Spleen (tissue), 11 donors: ENCODE measurements at regions not wholly inside any gene's neighbourhood (a gene's known extent, or its start where the extent isn't known, plus 50 kb on each side); places are given as distances from the start of the nearest gene placed in this dataset.

ENCODE experiments used
- DNase-seq: peaks from one replicate; pipeline ENCODE4 v3.0.0-alpha.2; 2020
- H3K27ac ChIP-seq, 8 donors: fragments of 200-600 bp; sonication (generic) in 7 of 8; 1 replicate in 4 of 8; 2 replicates in 4 of 8; pipeline versions ENCODE4 v1.5.0 to v1.8.0; 2016 to 2021; ENCODE audit warnings: inconsistent platforms in 4 of 8, mild to moderate bottlenecking in 4 of 8, moderate library complexity in 1 of 8
- H3K27me3 ChIP-seq, 7 donors: fragments of 200-600 bp; sonication (generic) in 6 of 7; replicated peaks in 1 of 7; 1 replicate in 4 of 7; 2 replicates in 3 of 7; pipeline versions ENCODE4 v1.5.0 to v1.8.0; 2016 to 2021; ENCODE audit warnings: inconsistent platforms in 3 of 7, mild to moderate bottlenecking in 1 of 7
- H3K36me3 ChIP-seq, 6 donors: fragments of 200-600 bp; sonication (generic) in 5 of 6; 1 replicate in 4 of 6; 2 replicates in 2 of 6; pipeline versions ENCODE4 v1.5.0 to v1.8.0; 2016 to 2021; ENCODE audit warnings: inconsistent platforms in 2 of 6
- H3K4me1 ChIP-seq, 6 donors: fragments of 200-600 bp; sonication (generic) in 5 of 6; 1 replicate in 3 of 6; 2 replicates in 3 of 6; pipeline versions ENCODE4 v1.5.0 to v1.8.0; 2016 to 2021; ENCODE audit warnings: inconsistent platforms in 3 of 6
- H3K4me3 ChIP-seq, 8 donors: fragments of 200-600 bp; sonication (generic) in 7 of 8; 1 replicate in 4 of 8; 2 replicates in 4 of 8; pipeline versions ENCODE4 v1.5.0 to v1.8.0; 2016 to 2021; ENCODE audit warnings: inconsistent platforms in 4 of 8, mild to moderate bottlenecking in 4 of 8, moderate library complexity in 2 of 8
- H3K9me3 ChIP-seq, 8 donors: fragments of 200-600 bp; sonication (generic) in 7 of 8; 1 replicate in 4 of 8; 2 replicates in 4 of 8; pipeline versions ENCODE4 v1.5.0 to v1.8.0; 2016 to 2021; ENCODE audit warnings: inconsistent platforms in 4 of 8
- POLR2A ChIP-seq, 3 donors: fragments of 450-650 bp; IDR thresholded peaks; one replicate each; pipeline ENCODE4 v1.5.1; 2017; ENCODE audit warnings: antibody characterized with exemption in 3 of 3, mild to moderate bottlenecking in 1 of 3
- POLR2AphosphoS5 ChIP-seq, 3 donors: sonication (generic); formaldehyde crosslinking; IDR thresholded peaks; one replicate each; pipeline ENCODE4 v1.5.1; 2017; ENCODE audit warnings: antibody characterized with exemption in 3 of 3
- WGBS, 5 donors: extraction: QIAGEN DNeasy Blood & Tissue Kit in 3 of 5; methylation state at CpG; one replicate each; pipeline versions ENCODE4 v1.1.5 to v1.1.7; 2013 to 2018; 5-methylcytosine and 5-hydroxymethylcytosine counted together
- intact Hi-C: fragments of 100-400 bp; cut with DNase I; formaldehyde crosslinking; loops from one replicate; pipeline ENCODE4 v1.15.0; 2023; ENCODE audit warnings: low total_unique reads
- TF ChIP-seq, protein P1 (sequence below), 11 experiments: fragments of 200-600 bp in 7 of 11; fragments of 450-650 bp in 4 of 11; sonication (generic) in 4 of 11; IDR thresholded peaks in 8 of 11; conservative IDR thresholded peaks in 3 of 11; 1 replicate in 7 of 11; 2 replicates in 4 of 11; pipeline versions ENCODE4 v1.4.0 to v1.8.0; 2016 to 2021; ENCODE audit warnings: antibody characterized with exemption in 11 of 11, inconsistent platforms in 4 of 11, mild to moderate bottlenecking in 1 of 11
- donor health status: healthy with polysubstance abuse.
- donor health status: DM: no; HTN: no; CAD: no; lungs with moderate emphysema.
- donor health status: DM: no; HTN: no; CAD: no.
- donor health status: Bipolar disorder and iron deficiency.
- donor health status: healthy.
- donor health status: DM: no; HTN: no; CAD: no.
- donor health status: DM: yes; HTN: yes; CAD: no.

DNA sequence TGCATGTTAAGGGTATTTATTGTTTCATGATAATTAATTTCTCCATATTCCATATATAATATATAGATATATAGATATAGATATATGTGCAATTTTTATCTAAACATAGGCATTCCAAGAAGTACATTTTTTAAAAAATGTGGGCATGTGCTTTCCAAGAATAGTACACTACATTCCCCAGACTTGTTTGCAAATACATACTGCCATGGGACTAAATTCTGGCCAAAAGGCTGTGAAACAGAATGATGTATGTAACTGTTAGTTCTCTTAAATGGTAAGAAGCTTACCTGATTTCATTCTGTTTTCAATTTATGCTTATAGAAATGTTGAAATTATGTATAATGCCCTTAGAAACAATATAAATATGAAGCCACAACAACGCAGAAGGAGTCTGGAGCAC lies 503.2 kb upstream of the SPRY2 start:
- Histone ChIP-seq H3K27me3 (no peaks in the 10 kb centered on the region), H3K36me3 (no peaks in the 10 kb centered on the region), H3K4me3 (no peak overlapping the region), H3K27ac (no peak overlapping the region), H3K4me1 (no peaks in the 10 kb centered on the region), H3K9me3 (peaks cover 0 to 3% (median 0%) of the 10 kb centered on the region in 8 donors)
- intact Hi-C loops = no loop called here
- DNase-seq = no peak
- TF ChIP-seq POLR2AphosphoS5 (IDR thresholded peaks at IDR 0.05) (no peak), POLR2A (IDR thresholded peaks at IDR 0.05) (no peak)
- TF ChIP-seq, protein P1, sequence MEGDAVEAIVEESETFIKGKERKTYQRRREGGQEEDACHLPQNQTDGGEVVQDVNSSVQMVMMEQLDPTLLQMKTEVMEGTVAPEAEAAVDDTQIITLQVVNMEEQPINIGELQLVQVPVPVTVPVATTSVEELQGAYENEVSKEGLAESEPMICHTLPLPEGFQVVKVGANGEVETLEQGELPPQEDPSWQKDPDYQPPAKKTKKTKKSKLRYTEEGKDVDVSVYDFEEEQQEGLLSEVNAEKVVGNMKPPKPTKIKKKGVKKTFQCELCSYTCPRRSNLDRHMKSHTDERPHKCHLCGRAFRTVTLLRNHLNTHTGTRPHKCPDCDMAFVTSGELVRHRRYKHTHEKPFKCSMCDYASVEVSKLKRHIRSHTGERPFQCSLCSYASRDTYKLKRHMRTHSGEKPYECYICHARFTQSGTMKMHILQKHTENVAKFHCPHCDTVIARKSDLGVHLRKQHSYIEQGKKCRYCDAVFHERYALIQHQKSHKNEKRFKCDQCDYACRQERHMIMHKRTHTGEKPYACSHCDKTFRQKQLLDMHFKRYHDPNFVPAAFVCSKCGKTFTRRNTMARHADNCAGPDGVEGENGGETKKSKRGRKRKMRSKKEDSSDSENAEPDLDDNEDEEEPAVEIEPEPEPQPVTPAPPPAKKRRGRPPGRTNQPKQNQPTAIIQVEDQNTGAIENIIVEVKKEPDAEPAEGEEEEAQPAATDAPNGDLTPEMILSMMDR (IDR thresholded peaks at IDR 0.05 in 8 of 11, conservative IDR thresholded peaks at IDR 0.05 in 3 of 11) = no peak
- 78 to 96% (median 93%) methylated on average over 1 of the region's 1 CpG for WGBS, 5 donors

DNA sequence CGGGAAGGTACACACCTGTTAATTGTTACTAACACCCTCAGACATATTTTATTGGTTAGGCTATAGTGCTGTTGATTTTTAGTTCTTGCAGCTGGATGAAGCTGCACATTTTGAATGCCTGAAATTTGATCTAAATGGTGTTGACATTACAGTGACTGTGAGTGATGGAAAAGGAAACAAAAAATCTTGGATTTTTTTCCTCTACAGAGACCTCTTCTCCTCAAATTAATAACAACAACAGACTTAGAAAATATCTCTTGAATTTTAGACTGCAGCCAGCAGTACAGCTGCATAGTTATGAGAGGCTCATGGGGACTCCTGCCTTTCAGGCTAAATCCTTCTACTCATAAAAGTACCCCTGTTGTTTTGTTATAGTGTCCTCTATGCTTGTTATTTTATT lies 500.5 kb upstream of the SPRY2 start:
- intact Hi-C loops = no loop called here
- Histone ChIP-seq H3K4me3 (no peak overlapping the region), H3K4me1 (no peaks in the 10 kb centered on the region), H3K36me3 (no peaks in the 10 kb centered on the region), H3K27me3 (no peaks in the 10 kb centered on the region), H3K27ac (no peak overlapping the region), H3K9me3 (peaks cover 0 to 22% (median 8%) of the 10 kb centered on the region in 8 donors)
- no peak for DNase-seq
- 76 to 95% (median 89%) methylated on average over 1 of the region's 1 CpG for WGBS, 5 donors
- no peak for TF ChIP-seq POLR2AphosphoS5 (IDR thresholded peaks at IDR 0.05)
- TF ChIP-seq, protein P1 (IDR thresholded peaks at IDR 0.05 in 8 of 11, conservative IDR thresholded peaks at IDR 0.05 in 3 of 11) = no peak
- no peak for TF ChIP-seq POLR2A (IDR thresholded peaks at IDR 0.05)

DNA sequence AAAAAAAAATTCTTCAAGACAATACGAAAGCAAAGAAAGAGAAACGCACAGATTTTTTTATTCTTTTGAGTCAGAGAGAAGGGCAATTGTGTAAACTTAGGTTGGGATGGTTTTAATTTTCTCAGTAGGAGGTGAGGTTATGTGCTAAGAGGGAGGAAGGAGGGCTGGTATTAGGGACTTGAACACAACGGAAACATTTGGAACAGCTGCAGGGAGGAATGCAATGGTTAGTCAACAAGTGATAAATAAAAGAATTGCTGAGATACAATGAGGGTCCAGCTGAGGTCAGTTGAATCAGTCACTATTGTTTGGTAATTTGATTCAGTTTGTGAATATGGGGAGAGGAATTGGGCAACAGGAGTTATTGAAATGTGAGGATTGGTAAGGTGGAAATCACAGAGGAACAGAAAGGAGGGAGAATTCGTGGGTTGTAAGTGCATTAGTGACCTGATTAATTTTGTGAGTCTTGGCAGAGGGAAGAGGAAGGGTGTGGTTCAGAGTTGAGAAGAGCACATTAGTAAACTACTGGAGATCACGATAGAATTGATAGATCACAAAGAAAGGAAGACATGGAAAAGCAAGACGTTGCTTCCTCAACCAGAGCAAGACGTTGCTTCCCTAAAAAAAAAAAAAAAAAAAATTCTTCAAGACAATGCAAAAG lies 499.5 kb upstream of the SPRY2 start:
- no peaks in the 10 kb centered on the region for H3K4me1 ChIP-seq
- peaks cover 0 to 32% (median 12%) of the 10 kb centered on the region in 8 donors for H3K9me3 ChIP-seq
- H3K4me3 ChIP-seq = no peak overlapping the region
- WGBS, 5 donors = 65 to 83% (median 72%) methylated on average over 7 of the region's 7 CpGs
- H3K36me3 ChIP-seq = no peaks in the 10 kb centered on the region
- intact Hi-C loops = no loop called here
- H3K27me3 ChIP-seq = no peaks in the 10 kb centered on the region
- no peak overlapping the region for H3K27ac ChIP-seq
- TF ChIP-seq, protein P1 (IDR thresholded peaks at IDR 0.05 in 8 of 11, conservative IDR thresholded peaks at IDR 0.05 in 3 of 11) = no peak
- TF ChIP-seq POLR2A (IDR thresholded peaks at IDR 0.05) (no peak), POLR2AphosphoS5 (IDR thresholded peaks at IDR 0.05) (no peak)
- no peak for DNase-seq

- Histone ChIP-seq H3K27ac (no peak overlapping the region), H3K27me3 (no peaks in the 10 kb centered on the region), H3K4me1 (no peaks in the 10 kb centered on the region), H3K4me3 (no peak overlapping the region), H3K36me3 (no peaks in the 10 kb centered on the region), H3K9me3 (peaks cover 0 to 69% (median 35%) of the 10 kb centered on the region in 8 donors)
- intact Hi-C loops = no loop called here
- TF ChIP-seq POLR2A (IDR thresholded peaks at IDR 0.05) (no peak), POLR2AphosphoS5 (IDR thresholded peaks at IDR 0.05) (no peak)
- TF ChIP-seq, protein P1 (IDR thresholded peaks at IDR 0.05 in 8 of 11, conservative IDR thresholded peaks at IDR 0.05 in 3 of 11) = no peak
- no peak for DNase-seq
Measured at GRCh38 chr13:80835902-80836301, 495.0 kb upstream of the SPRY2 start.
